OCI-LY7 (cell line): ENCODE measurements at regions not wholly inside any gene's neighbourhood (a gene's known extent, or its start where the extent isn't known, plus 50 kb on each side); places are given as distances from the start of the nearest gene placed in this dataset.

Source experiments
- CTCF ChIP-seq: fragments of 200-600 bp; sonication (generic); conservative IDR thresholded peaks from 2 replicates; pipeline ENCODE4 v1.5.1; 2014; ENCODE audit warnings: mild to moderate bottlenecking, antibody characterized with exemption, low read length, moderate library complexity, mixed read lengths
- EZH2phosphoT487 ChIP-seq: fragments of 200-600 bp; sonication (generic); IDR thresholded peaks from 2 replicates; pipeline ENCODE4 v1.6.1; 2018; ENCODE audit warnings: low read depth, borderline replicate concordance, mild to moderate bottlenecking, mixed run types, antibody characterized with exemption, low read length, moderate library complexity, mixed read lengths

- TF ChIP-seq CTCF (no peak), EZH2phosphoT487 (no peak)
Measured at GRCh38 chr13:74485757-74486156, 351.6 kb upstream of the KLF12 start.
